Hepatocyte (in vitro differentiated cells): ENCODE measurements at regions not wholly inside any gene's neighbourhood (a gene's known extent, or its start where the extent isn't known, plus 50 kb on each side); places are given as distances from the start of the nearest gene placed in this dataset.

Experiments
- DNase-seq: peaks from one replicate; pipeline ENCODE4 v3.0.0-alpha.2; 2016; ENCODE audit warnings: low spot score
- H2AFZ ChIP-seq: fragments of 200-600 bp; sonication (generic); 2 replicates; pipeline ENCODE4 v1.6.0; 2016; ENCODE audit warnings: antibody characterized with exemption, mild to moderate bottlenecking
- H3K27ac ChIP-seq: fragments of 200-600 bp; sonication (generic); 2 replicates; pipeline ENCODE4 v1.5.1; 2016; ENCODE audit warnings: mild to moderate bottlenecking
- H3K27me3 ChIP-seq: fragments of 200-600 bp; sonication (generic); 2 replicates; pipeline ENCODE4 v1.6.1; 2016
- H3K36me3 ChIP-seq: fragments of 200-600 bp; sonication (generic); replicated peaks from 2 replicates; pipeline ENCODE4 v1.5.1; 2016; ENCODE audit warnings: low read depth; ENCODE audit not compliant: insufficient read depth
- H3K4me1 ChIP-seq: fragments of 200-600 bp; sonication (generic); 2 replicates; pipeline ENCODE4 v1.5.1; 2016; ENCODE audit warnings: mild to moderate bottlenecking, moderate library complexity; ENCODE audit not compliant: insufficient read depth
- H3K4me2 ChIP-seq: fragments of 200-600 bp; sonication (generic); 2 replicates; pipeline ENCODE4 v1.6.0; 2016
- H3K4me3 ChIP-seq: fragments of 200-600 bp; sonication (generic); 2 replicates; pipeline ENCODE4 v1.5.1; 2016; ENCODE audit warnings: mild to moderate bottlenecking
- H3K79me2 ChIP-seq: fragments of 200-600 bp; sonication (generic); 2 replicates; pipeline ENCODE4 v1.6.0; 2017; ENCODE audit warnings: mild to moderate bottlenecking
- H3K9me2 ChIP-seq: fragments of 200-600 bp; sonication (generic); replicated peaks from 2 replicates; pipeline ENCODE4 v1.6.0; 2017; ENCODE audit warnings: mild to moderate bottlenecking; ENCODE audit not compliant: insufficient read depth
- H3K9me3 ChIP-seq: fragments of 200-600 bp; sonication (generic); 2 replicates; pipeline ENCODE4 v1.5.1; 2016; ENCODE audit warnings: low read depth, mild to moderate bottlenecking
- H4K20me1 ChIP-seq: fragments of 200-600 bp; sonication (generic); 2 replicates; pipeline ENCODE4 v1.6.0; 2016; ENCODE audit warnings: mild to moderate bottlenecking; ENCODE audit not compliant: insufficient read depth, poor library complexity, severe bottlenecking
- CTCF ChIP-seq: fragments of 200-600 bp; sonication (generic); IDR thresholded peaks from 2 replicates; pipeline ENCODE4 v1.5.1; 2016; ENCODE audit warnings: antibody characterized with exemption, mild to moderate bottlenecking; ENCODE audit not compliant: poor library complexity
- EZH2 ChIP-seq: fragments of 200-600 bp; sonication (generic); IDR thresholded peaks from 2 replicates; pipeline ENCODE4 v1.6.1; 2016; ENCODE audit warnings: antibody characterized with exemption, mild to moderate bottlenecking, borderline replicate concordance
- EZH2phosphoT487 ChIP-seq: fragments of 200-600 bp; sonication (generic); IDR thresholded peaks from one replicate; pipeline ENCODE4 v1.6.1; 2018; ENCODE audit warnings: antibody characterized with exemption, mild to moderate bottlenecking, low read depth, moderate library complexity; ENCODE audit not compliant: unreplicated experiment, severe bottlenecking
- WGBS: methylation state at CpG from one replicate; pipeline ENCODE4 v1.1.6; 2016; ENCODE audit warnings: low lambda C conversion rate; ENCODE audit errors: missing lambda C conversion rate; 5-methylcytosine and 5-hydroxymethylcytosine counted together

GRCh38 chrX:5644776-5645175 lies 583.9 kb downstream of the NLGN4X start:
- Histone ChIP-seq H3K9me3 (no peaks in the 10 kb centered on the region), H3K4me2 (no peak overlapping the region), H3K27me3 (no peaks in the 10 kb centered on the region), H3K9me2 (no peaks in the 10 kb centered on the region), H3K36me3 (no peaks in the 10 kb centered on the region), H4K20me1 (no peaks in the 10 kb centered on the region), H3K27ac (no peak overlapping the region), H3K4me1 (no peaks in the 10 kb centered on the region), H2AFZ (no peak overlapping the region), H3K79me2 (no peaks in the 10 kb centered on the region), H3K4me3 (no peak overlapping the region)
- TF ChIP-seq EZH2phosphoT487 (no peak), EZH2 (no peak)
- DNase-seq = no peak
- WGBS = 53% methylated on average over 8 of the region's 8 CpGs

- no peak for DNase-seq
- Histone ChIP-seq H3K4me1 (no peaks in the 10 kb centered on the region), H2AFZ (no peak overlapping the region), H3K9me3 (no peaks in the 10 kb centered on the region), H4K20me1 (no peaks in the 10 kb centered on the region), H3K79me2 (no peaks in the 10 kb centered on the region), H3K27ac (no peak overlapping the region), H3K36me3 (no peaks in the 10 kb centered on the region), H3K4me3 (no peak overlapping the region), H3K4me2 (no peak overlapping the region), H3K9me2 (no peaks in the 10 kb centered on the region), H3K27me3 (no peaks in the 10 kb centered on the region)
- no peak for TF ChIP-seq EZH2phosphoT487
- no peak for TF ChIP-seq EZH2
- no peak for TF ChIP-seq CTCF
- WGBS = 75% methylated on average over 4 of the region's 4 CpGs
Measured at GRCh38 chrX:5640071-5640470, 588.6 kb downstream of the NLGN4X start.

GRCh38 chrX:5638572-5638971 lies 590.1 kb downstream of the NLGN4X start:
- Histone ChIP-seq H4K20me1 (no peaks in the 10 kb centered on the region), H2AFZ (no peak overlapping the region), H3K36me3 (no peaks in the 10 kb centered on the region), H3K4me1 (no peaks in the 10 kb centered on the region), H3K9me2 (no peaks in the 10 kb centered on the region), H3K27me3 (no peaks in the 10 kb centered on the region), H3K9me3 (no peaks in the 10 kb centered on the region), H3K27ac (no peak overlapping the region), H3K4me2 (no peak overlapping the region), H3K79me2 (no peaks in the 10 kb centered on the region), H3K4me3 (no peak overlapping the region)
- no peak for TF ChIP-seq EZH2
- TF ChIP-seq CTCF = no peak
- TF ChIP-seq EZH2phosphoT487 = no peak
- no peak for DNase-seq
- WGBS = 87% methylated on average over 7 of the region's 7 CpGs

- no peak for TF ChIP-seq EZH2
- TF ChIP-seq CTCF = no peak
- no peak for TF ChIP-seq EZH2phosphoT487
- Histone ChIP-seq H3K4me1 (no peaks in the 10 kb centered on the region), H3K4me3 (no peak overlapping the region), H3K9me2 (no peaks in the 10 kb centered on the region), H3K9me3 (no peaks in the 10 kb centered on the region), H3K36me3 (no peaks in the 10 kb centered on the region), H4K20me1 (no peaks in the 10 kb centered on the region), H2AFZ (no peak overlapping the region), H3K4me2 (no peak overlapping the region), H3K27ac (no peak overlapping the region), H3K27me3 (no peaks in the 10 kb centered on the region), H3K79me2 (no peaks in the 10 kb centered on the region)
- DNase-seq = no peak
Measured at GRCh38 chrX:5632887-5633286, 595.8 kb downstream of the NLGN4X start.
